ENCODE measurements at regions not wholly inside any gene's neighbourhood (a gene's known extent, or its start where the extent isn't known, plus 50 kb on each side); places are given as distances from the start of the nearest gene placed in this dataset.

DNA sequence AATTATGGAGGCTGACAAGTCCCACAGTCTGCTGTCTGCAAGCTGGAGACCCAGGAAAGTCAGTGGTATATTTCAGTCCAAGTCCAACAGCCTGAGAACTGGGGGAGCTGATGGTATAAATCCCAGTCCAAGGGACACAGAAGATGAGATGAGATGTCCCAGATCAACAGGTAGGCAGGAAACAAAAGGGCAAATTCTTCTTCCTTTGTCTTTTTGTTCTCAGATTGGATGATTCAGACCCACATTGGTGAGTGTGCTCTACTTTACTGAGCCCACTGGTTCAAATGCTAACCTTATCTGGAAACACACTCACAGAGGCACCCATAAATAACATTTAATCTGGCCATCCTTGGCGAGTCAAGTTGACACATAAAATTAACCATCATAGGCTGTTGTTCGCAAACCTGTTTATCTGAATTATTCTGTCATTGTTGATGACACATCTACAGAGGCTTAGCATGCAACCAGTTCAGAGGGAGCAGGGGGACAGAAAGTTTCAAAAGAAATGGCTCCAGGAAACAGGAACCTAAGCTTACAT, 62.7 kb upstream of the ITGA11 start:
- TF ChIP-seq, protein P1, sequence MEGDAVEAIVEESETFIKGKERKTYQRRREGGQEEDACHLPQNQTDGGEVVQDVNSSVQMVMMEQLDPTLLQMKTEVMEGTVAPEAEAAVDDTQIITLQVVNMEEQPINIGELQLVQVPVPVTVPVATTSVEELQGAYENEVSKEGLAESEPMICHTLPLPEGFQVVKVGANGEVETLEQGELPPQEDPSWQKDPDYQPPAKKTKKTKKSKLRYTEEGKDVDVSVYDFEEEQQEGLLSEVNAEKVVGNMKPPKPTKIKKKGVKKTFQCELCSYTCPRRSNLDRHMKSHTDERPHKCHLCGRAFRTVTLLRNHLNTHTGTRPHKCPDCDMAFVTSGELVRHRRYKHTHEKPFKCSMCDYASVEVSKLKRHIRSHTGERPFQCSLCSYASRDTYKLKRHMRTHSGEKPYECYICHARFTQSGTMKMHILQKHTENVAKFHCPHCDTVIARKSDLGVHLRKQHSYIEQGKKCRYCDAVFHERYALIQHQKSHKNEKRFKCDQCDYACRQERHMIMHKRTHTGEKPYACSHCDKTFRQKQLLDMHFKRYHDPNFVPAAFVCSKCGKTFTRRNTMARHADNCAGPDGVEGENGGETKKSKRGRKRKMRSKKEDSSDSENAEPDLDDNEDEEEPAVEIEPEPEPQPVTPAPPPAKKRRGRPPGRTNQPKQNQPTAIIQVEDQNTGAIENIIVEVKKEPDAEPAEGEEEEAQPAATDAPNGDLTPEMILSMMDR (conservative IDR thresholded peaks at IDR 0.05 in 1 of 2, IDR thresholded peaks at IDR 0.05 in 1 of 2; ENCODE audit: extremely low read depth in 1 of 2, insufficient read depth in 1 of 2, low read depth in 1 of 2, low read length in 2 of 2): no peak
- no peak for TF ChIP-seq EZH2 (IDR thresholded peaks at IDR 0.05; ENCODE audit: borderline replicate concordance, low read length)
